Loucy (cell line): ENCODE measurements at regions not wholly inside any gene's neighbourhood (a gene's known extent, or its start where the extent isn't known, plus 50 kb on each side); places are given as distances from the start of the nearest gene placed in this dataset.

Source experiments
- H2AFZ ChIP-seq: fragments of 200-600 bp; sonication (generic); 2 replicates; pipeline ENCODE4 v1.6.0; 2016; ENCODE audit warnings: antibody characterized with exemption, mild to moderate bottlenecking, low read length, moderate library complexity
- H3F3A ChIP-seq: fragments of 200-600 bp; 2 replicates; pipeline ENCODE4 v1.6.0; 2016; ENCODE audit warnings: antibody characterized with exemption, low read depth, mild to moderate bottlenecking
- H3K27me3 ChIP-seq: fragments of 200-600 bp; sonication (generic); 2 replicates; pipeline ENCODE4 v1.6.1; 2014; ENCODE audit warnings: low read length, mild to moderate bottlenecking; ENCODE audit not compliant: insufficient read depth, poor library complexity, severe bottlenecking
- H3K36me3 ChIP-seq: fragments of 200-600 bp; sonication (generic); 2 replicates; pipeline ENCODE4 v1.6.1; 2016; ENCODE audit warnings: low read length; ENCODE audit not compliant: insufficient read depth
- H3K4me1 ChIP-seq: fragments of 200-600 bp; sonication (generic); 2 replicates; pipeline ENCODE4 v1.5.1; 2014; ENCODE audit warnings: low read length, mild to moderate bottlenecking; ENCODE audit not compliant: insufficient read depth, poor library complexity, severe bottlenecking
- H3K4me2 ChIP-seq: fragments of 200-600 bp; sonication (generic); 2 replicates; pipeline ENCODE4 v1.6.0; 2014; ENCODE audit warnings: antibody characterized with exemption, low read length, low read depth, mild to moderate bottlenecking; ENCODE audit not compliant: poor library complexity, severe bottlenecking
- H3K4me3 ChIP-seq: fragments of 200-600 bp; sonication (generic); 2 replicates; pipeline ENCODE4 v1.5.1; 2014; ENCODE audit warnings: low read length, mild to moderate bottlenecking, mixed read lengths; ENCODE audit not compliant: poor library complexity, severe bottlenecking
- H3K79me2 ChIP-seq: fragments of 200-600 bp; sonication (generic); 2 replicates; pipeline ENCODE4 v1.6.1; 2014; ENCODE audit warnings: low read length; ENCODE audit not compliant: insufficient read depth
- H3K9ac ChIP-seq: fragments of 200-600 bp; sonication (generic); 2 replicates; pipeline ENCODE4 v1.6.0; 2014; ENCODE audit warnings: mild to moderate bottlenecking, low read depth, low read length, moderate library complexity; ENCODE audit not compliant: poor library complexity, severe bottlenecking
- H3K9me2 ChIP-seq: fragments of 200-600 bp; sonication (generic); replicated peaks from 2 replicates; pipeline ENCODE4 v1.6.1; 2016; ENCODE audit warnings: low read depth, low read length, mixed read lengths
- H3K9me3 ChIP-seq: fragments of 200-600 bp; sonication (generic); 2 replicates; pipeline ENCODE4 v1.6.1; 2014; ENCODE audit warnings: mild to moderate bottlenecking, antibody characterized with exemption, low read length, low read depth; ENCODE audit not compliant: insufficient read depth
- H4K20me1 ChIP-seq: fragments of 200-600 bp; sonication (generic); 2 replicates; pipeline ENCODE4 v1.6.0; 2014; ENCODE audit warnings: antibody characterized with exemption, low read length, mild to moderate bottlenecking; ENCODE audit not compliant: insufficient read depth, poor library complexity, severe bottlenecking
- EZH2phosphoT487 ChIP-seq: fragments of 200-600 bp; IDR thresholded peaks from 2 replicates; pipeline ENCODE4 v1.6.1; 2018; ENCODE audit warnings: antibody characterized with exemption, mild to moderate bottlenecking, moderate library complexity, borderline replicate concordance
- TF ChIP-seq, protein P1 (sequence below): fragments of 200-600 bp; sonication (generic); conservative IDR thresholded peaks from 2 replicates; pipeline ENCODE4 v1.5.1; 2014; ENCODE audit warnings: mild to moderate bottlenecking, antibody characterized with exemption, low read length

DNA sequence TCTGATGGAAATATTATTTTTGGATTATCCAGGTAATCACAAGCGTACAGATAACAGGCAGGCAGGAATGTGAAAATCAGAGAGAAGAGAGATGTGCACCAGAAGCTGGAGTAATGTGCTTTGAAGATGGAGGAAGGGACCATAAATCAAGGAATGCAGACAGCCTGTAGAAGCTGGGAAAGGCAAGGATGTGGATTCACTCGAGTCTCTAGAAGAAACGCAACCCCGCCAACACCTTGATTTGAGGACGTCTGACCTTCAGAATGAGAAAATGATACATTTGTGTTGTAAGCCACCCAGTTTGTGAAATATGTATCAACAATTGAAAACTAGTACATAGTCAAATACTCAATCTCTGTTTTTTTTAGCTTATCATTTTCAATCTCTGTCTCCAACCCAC, 207.6 kb upstream of the MPDZ start:
- Histone ChIP-seq H3F3A (no peaks in the 10 kb centered on the region), H3K4me3 (no peak overlapping the region), H3K9ac (no peak overlapping the region), H3K4me1 (no peaks in the 10 kb centered on the region), H3K4me2 (no peak overlapping the region), H3K9me2 (no peaks in the 10 kb centered on the region), H2AFZ (no peak overlapping the region), H3K79me2 (no peaks in the 10 kb centered on the region), H3K27me3 (no peaks in the 10 kb centered on the region), H4K20me1 (no peaks in the 10 kb centered on the region), H3K36me3 (no peaks in the 10 kb centered on the region), H3K9me3 (no peaks in the 10 kb centered on the region; the same call in 1 of the 2 replicates)
- no peak for TF ChIP-seq EZH2phosphoT487
- TF ChIP-seq, protein P1, sequence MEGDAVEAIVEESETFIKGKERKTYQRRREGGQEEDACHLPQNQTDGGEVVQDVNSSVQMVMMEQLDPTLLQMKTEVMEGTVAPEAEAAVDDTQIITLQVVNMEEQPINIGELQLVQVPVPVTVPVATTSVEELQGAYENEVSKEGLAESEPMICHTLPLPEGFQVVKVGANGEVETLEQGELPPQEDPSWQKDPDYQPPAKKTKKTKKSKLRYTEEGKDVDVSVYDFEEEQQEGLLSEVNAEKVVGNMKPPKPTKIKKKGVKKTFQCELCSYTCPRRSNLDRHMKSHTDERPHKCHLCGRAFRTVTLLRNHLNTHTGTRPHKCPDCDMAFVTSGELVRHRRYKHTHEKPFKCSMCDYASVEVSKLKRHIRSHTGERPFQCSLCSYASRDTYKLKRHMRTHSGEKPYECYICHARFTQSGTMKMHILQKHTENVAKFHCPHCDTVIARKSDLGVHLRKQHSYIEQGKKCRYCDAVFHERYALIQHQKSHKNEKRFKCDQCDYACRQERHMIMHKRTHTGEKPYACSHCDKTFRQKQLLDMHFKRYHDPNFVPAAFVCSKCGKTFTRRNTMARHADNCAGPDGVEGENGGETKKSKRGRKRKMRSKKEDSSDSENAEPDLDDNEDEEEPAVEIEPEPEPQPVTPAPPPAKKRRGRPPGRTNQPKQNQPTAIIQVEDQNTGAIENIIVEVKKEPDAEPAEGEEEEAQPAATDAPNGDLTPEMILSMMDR, result no peak

DNA sequence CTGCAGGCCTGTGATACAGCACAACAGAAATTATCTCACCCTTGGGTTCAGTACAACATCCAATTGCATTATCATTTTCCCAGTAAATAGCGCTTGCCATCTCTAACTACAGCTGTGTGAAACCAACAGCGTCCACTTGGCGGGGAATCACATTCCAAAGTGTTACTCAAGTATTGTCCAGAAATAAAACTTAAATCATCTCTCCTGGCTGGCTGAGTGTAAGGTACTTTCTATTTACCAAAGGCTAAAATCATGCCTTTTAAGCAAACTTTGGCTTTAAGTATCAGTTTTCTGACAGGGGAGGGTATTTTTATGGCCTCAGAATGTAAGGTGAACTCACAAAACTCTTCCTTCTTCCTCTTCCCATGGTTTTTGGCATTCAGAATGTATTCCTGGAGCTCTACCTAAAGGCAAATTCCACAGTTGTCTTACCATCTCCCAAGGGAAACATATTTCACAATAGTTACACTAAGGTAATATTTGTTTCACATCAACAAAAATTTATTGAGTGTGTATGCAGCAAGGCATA, 205.6 kb upstream of the MPDZ start:
- Histone ChIP-seq H3K27me3 (no peaks in the 10 kb centered on the region), H3K9me2 (no peaks in the 10 kb centered on the region), H3K4me2 (no peak overlapping the region), H3K9ac (no peak overlapping the region), H3K79me2 (no peaks in the 10 kb centered on the region), H3K4me1 (no peaks in the 10 kb centered on the region), H2AFZ (no peak overlapping the region), H3F3A (no peaks in the 10 kb centered on the region), H3K4me3 (no peak overlapping the region), H3K9me3 (no peaks in the 10 kb centered on the region; the same call in 1 of the 2 replicates), H3K36me3 (no peaks in the 10 kb centered on the region), H4K20me1 (no peaks in the 10 kb centered on the region)
- TF ChIP-seq EZH2phosphoT487, result no peak
- TF ChIP-seq, protein P1, result no peak

DNA sequence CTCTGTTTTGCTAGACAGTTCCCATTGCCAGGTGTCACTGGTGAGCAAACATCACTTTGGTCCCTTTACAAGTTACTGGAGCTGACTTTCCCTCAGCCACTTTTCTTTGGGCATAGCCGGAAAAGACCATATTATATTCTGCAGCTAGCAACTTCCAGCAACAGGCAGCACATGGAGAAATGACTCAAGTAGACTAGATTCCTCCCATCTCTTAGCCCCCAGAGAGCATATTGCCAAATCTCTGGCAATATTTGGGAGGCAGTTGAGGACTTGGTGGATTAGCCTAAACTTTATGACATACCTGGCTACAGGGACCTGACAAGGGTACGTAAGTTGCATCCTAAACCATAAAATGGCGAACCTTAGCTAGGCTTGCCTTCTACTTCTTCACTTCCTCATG, 204.7 kb upstream of the MPDZ start:
- no peaks in the 10 kb centered on the region for H3F3A ChIP-seq
- H3K9ac ChIP-seq, result no peak overlapping the region
- TF ChIP-seq EZH2phosphoT487, result no peak
- TF ChIP-seq, protein P1, result no peak
- H4K20me1 ChIP-seq, result no peaks in the 10 kb centered on the region
- no peaks in the 10 kb centered on the region for H3K27me3 ChIP-seq
- no peaks in the 10 kb centered on the region for H3K4me1 ChIP-seq
- no peak overlapping the region for H3K4me3 ChIP-seq
- H3K9me3 ChIP-seq, result no peaks in the 10 kb centered on the region; the same call in 1 of the 2 replicates
- H3K79me2 ChIP-seq, result no peaks in the 10 kb centered on the region
- no peaks in the 10 kb centered on the region for H3K36me3 ChIP-seq
- H2AFZ ChIP-seq, result no peak overlapping the region
- H3K9me2 ChIP-seq, result no peaks in the 10 kb centered on the region
- H3K4me2 ChIP-seq, result no peak overlapping the region
